ENCODE measurements at regions not wholly inside any gene's neighbourhood (a gene's known extent, or its start where the extent isn't known, plus 50 kb on each side); places are given as distances from the start of the nearest gene placed in this dataset.

DNA sequence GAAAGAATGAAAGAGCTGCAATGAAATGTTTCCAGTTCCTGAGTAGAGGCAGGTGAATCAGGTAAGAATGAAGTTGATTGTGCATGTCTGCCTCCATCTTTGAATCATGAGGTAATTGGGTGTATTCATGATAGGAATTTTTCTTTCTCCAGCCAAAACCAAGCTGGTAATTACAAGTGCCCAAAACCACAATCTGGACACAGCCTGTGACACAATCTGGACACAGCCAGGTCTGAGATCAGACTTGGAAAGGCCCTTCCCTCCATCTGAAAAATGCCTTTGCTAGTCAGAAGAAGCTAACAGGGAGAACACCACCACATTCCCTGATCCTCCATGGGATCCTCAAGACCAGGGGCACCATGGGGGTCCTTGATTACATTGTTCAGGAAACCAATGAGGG lies 338.5 kb upstream of the THBS1 start:
- no peak for DNase-seq (ENCODE audit: low spot score)
- Histone ChIP-seq H3K4me3 (no peak overlapping the region), H3K27ac (no peak overlapping the region), H3K4me1 (ENCODE audit: control insufficient read depth in 1 of 2, low read depth in 2 of 2) (no peaks in the 10 kb centered on the region), H3K36me3 (no peaks in the 10 kb centered on the region), H3K27me3 (replicated peaks; ENCODE audit: insufficient read depth) (no peaks in the 10 kb centered on the region), H3K9me3 (no peaks in the 10 kb centered on the region)
- TF ChIP-seq CTCF (IDR thresholded peaks at IDR 0.05) = no peak
- no peak for ATAC-seq (ENCODE audit: insufficient number of reproducible peaks, low FRiP score, low read depth)

DNA sequence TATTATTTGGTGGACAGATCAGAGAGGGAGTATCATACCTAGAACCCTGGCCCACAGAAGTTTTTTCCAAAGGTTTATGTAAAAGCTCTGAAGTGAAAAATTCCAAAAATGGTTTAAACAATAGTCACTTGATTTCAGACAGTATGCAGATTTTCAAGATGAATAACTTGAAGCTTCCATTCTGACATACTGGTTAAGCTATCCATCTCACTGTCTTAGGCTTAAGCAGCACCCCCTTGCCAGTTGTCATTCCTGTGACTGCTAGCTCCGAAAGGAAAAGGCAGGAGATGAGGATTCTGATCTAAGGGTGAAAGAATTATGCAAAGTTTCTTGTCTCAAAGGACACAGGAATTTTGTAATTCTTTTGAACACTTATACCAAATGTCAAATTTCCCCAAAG lies 337.5 kb upstream of the THBS1 start:
- Histone ChIP-seq H3K27ac (no peak overlapping the region), H3K4me1 (ENCODE audit: control insufficient read depth in 1 of 2, low read depth in 2 of 2) (no peaks in the 10 kb centered on the region), H3K9me3 (no peaks in the 10 kb centered on the region), H3K4me3 (no peak overlapping the region), H3K36me3 (no peaks in the 10 kb centered on the region), H3K27me3 (replicated peaks; ENCODE audit: insufficient read depth) (no peaks in the 10 kb centered on the region)
- no peak for ATAC-seq (ENCODE audit: insufficient number of reproducible peaks, low FRiP score, low read depth)
- no peak for TF ChIP-seq CTCF (IDR thresholded peaks at IDR 0.05)
- DNase-seq (ENCODE audit: low spot score) = no peak

- Histone ChIP-seq H3K27ac (no peak overlapping the region), H3K27me3 (replicated peaks; ENCODE audit: insufficient read depth) (no peaks in the 10 kb centered on the region), H3K9me3 (no peaks in the 10 kb centered on the region), H3K4me1 (ENCODE audit: control insufficient read depth in 1 of 2, low read depth in 2 of 2) (no peaks in the 10 kb centered on the region), H3K4me3 (no peak overlapping the region), H3K36me3 (no peaks in the 10 kb centered on the region)
- ATAC-seq (ENCODE audit: insufficient number of reproducible peaks, low FRiP score, low read depth) (no peak), DNase-seq (ENCODE audit: low spot score) (no peak)
- no peak for TF ChIP-seq CTCF (IDR thresholded peaks at IDR 0.05)
These were observed 336.1 kb upstream of the THBS1 start for GRCh38 chr15:39244776-39245175.

GRCh38 chr15:39246523-39246922 lies 334.4 kb upstream of the THBS1 start:
- H3K4me3 ChIP-seq = no peak overlapping the region
- no peaks in the 10 kb centered on the region for H3K36me3 ChIP-seq
- H3K27ac ChIP-seq = no peak overlapping the region
- H3K27me3 ChIP-seq (replicated peaks; ENCODE audit: insufficient read depth) = no peaks in the 10 kb centered on the region
- no peaks in the 10 kb centered on the region for H3K9me3 ChIP-seq
- TF ChIP-seq CTCF (IDR thresholded peaks at IDR 0.05) = no peak
- DNase-seq (ENCODE audit: low spot score) (no peak), ATAC-seq (ENCODE audit: insufficient number of reproducible peaks, low FRiP score, low read depth) (no peak)
- H3K4me1 ChIP-seq (ENCODE audit: control insufficient read depth in 1 of 2, low read depth in 2 of 2) = no peaks in the 10 kb centered on the region

GRCh38 chr15:39247574-39247973 lies 333.3 kb upstream of the THBS1 start:
- Histone ChIP-seq H3K9me3 (no peaks in the 10 kb centered on the region), H3K27me3 (replicated peaks; ENCODE audit: insufficient read depth) (no peaks in the 10 kb centered on the region), H3K4me1 (ENCODE audit: control insufficient read depth in 1 of 2, low read depth in 2 of 2) (no peaks in the 10 kb centered on the region), H3K4me3 (no peak overlapping the region), H3K27ac (no peak overlapping the region), H3K36me3 (no peaks in the 10 kb centered on the region)
- no peak for ATAC-seq (ENCODE audit: insufficient number of reproducible peaks, low FRiP score, low read depth)
- TF ChIP-seq CTCF (IDR thresholded peaks at IDR 0.05) = no peak
- no peak for DNase-seq (ENCODE audit: low spot score)

Measured in thoracic aorta (tissue), 2 donors.